ENCODE measurements at regions not wholly inside any gene's neighbourhood (a gene's known extent, or its start where the extent isn't known, plus 50 kb on each side); places are given as distances from the start of the nearest gene placed in this dataset.

- no peak for TF ChIP-seq CTCF (conservative IDR thresholded peaks at IDR 0.05; ENCODE audit: low read depth, low read length)
- TF ChIP-seq MAFK (IDR thresholded peaks at IDR 0.05; ENCODE audit: low read depth, low read length) = no peak
- TF ChIP-seq POLR2A (IDR thresholded peaks at IDR 0.05; ENCODE audit: low read depth, low read length) = no peak
- no peak for TF ChIP-seq CEBPB (IDR thresholded peaks at IDR 0.05; ENCODE audit: low read depth, low read length)
- TF ChIP-seq RAD21 (IDR thresholded peaks at IDR 0.05; ENCODE audit: low read length) = no peak
- TF ChIP-seq NFE2L2 (IDR thresholded peaks at IDR 0.05; ENCODE audit: low read depth, low read length) = no peak
- TF ChIP-seq SMC3 (IDR thresholded peaks at IDR 0.05; ENCODE audit: low read depth, low read length) = no peak
- TF ChIP-seq RFX5 (IDR thresholded peaks at IDR 0.05; ENCODE audit: low read depth, low read length) = no peak
These were observed 222.9 kb upstream of the MEF2C start for GRCh38 chr5:89105836-89106235.
